ENCODE measurements at regions not wholly inside any gene's neighbourhood (a gene's known extent, or its start where the extent isn't known, plus 50 kb on each side); places are given as distances from the start of the nearest gene placed in this dataset.

GRCh38 chr4:56245547-56246232 is 141.6 kb downstream of the AASDH start:
- H4K20me1 ChIP-seq (ENCODE audit: insufficient read depth, low read length): no peaks in the 10 kb centered on the region
- no peaks in the 10 kb centered on the region for H3K36me3 ChIP-seq (ENCODE audit: insufficient read depth, low read length)
- H2AFZ ChIP-seq (ENCODE audit: low read length): no peak overlapping the region
- no peak for DNase-seq (ENCODE audit: insufficient read length, low spot score, missing footprints)
- H3K9me3 ChIP-seq (ENCODE audit: low read depth, low read length): no peaks in the 10 kb centered on the region
- no peaks in the 10 kb centered on the region for H3K79me2 ChIP-seq (ENCODE audit: insufficient read depth, low read length)
- H3K27me3 ChIP-seq (ENCODE audit: insufficient read depth, low read length): no peaks in the 10 kb centered on the region
- no peaks in the 10 kb centered on the region for H3K4me1 ChIP-seq (ENCODE audit: insufficient read depth, low read length)
- H3K4me3 ChIP-seq (ENCODE audit: insufficient read depth, low read length): no peak overlapping the region
- no peak overlapping the region for H3K27ac ChIP-seq (ENCODE audit: low read depth, low read length)
- no peak overlapping the region for H3K4me2 ChIP-seq (ENCODE audit: insufficient read depth, low read length)
- TF ChIP-seq CTCF (IDR thresholded peaks at IDR 0.05; ENCODE audit: extremely low read depth, low read depth, low read length): no peak

GRCh38 chr4:56244681-56245080 is 142.6 kb downstream of the AASDH start:
- no peak for TF ChIP-seq CTCF (IDR thresholded peaks at IDR 0.05; ENCODE audit: extremely low read depth, low read depth, low read length)
- no peak for DNase-seq (ENCODE audit: insufficient read length, low spot score, missing footprints)
- Histone ChIP-seq H3K79me2 (ENCODE audit: insufficient read depth, low read length) (no peaks in the 10 kb centered on the region), H3K4me1 (ENCODE audit: insufficient read depth, low read length) (no peaks in the 10 kb centered on the region), H3K36me3 (ENCODE audit: insufficient read depth, low read length) (no peaks in the 10 kb centered on the region), H4K20me1 (ENCODE audit: insufficient read depth, low read length) (no peaks in the 10 kb centered on the region), H3K4me2 (ENCODE audit: insufficient read depth, low read length) (no peak overlapping the region), H3K27me3 (ENCODE audit: insufficient read depth, low read length) (no peaks in the 10 kb centered on the region), H2AFZ (ENCODE audit: low read length) (no peak overlapping the region), H3K27ac (ENCODE audit: low read depth, low read length) (no peak overlapping the region), H3K9me3 (ENCODE audit: low read depth, low read length) (no peaks in the 10 kb centered on the region), H3K4me3 (ENCODE audit: insufficient read depth, low read length) (no peak overlapping the region)

- Histone ChIP-seq H2AFZ (ENCODE audit: low read length) (no peak overlapping the region), H3K27me3 (ENCODE audit: insufficient read depth, low read length) (no peaks in the 10 kb centered on the region), H4K20me1 (ENCODE audit: insufficient read depth, low read length) (no peaks in the 10 kb centered on the region), H3K4me3 (ENCODE audit: insufficient read depth, low read length) (no peak overlapping the region), H3K36me3 (ENCODE audit: insufficient read depth, low read length) (no peaks in the 10 kb centered on the region), H3K27ac (ENCODE audit: low read depth, low read length) (no peak overlapping the region), H3K9me3 (ENCODE audit: low read depth, low read length) (no peaks in the 10 kb centered on the region), H3K4me2 (ENCODE audit: insufficient read depth, low read length) (no peak overlapping the region), H3K4me1 (ENCODE audit: insufficient read depth, low read length) (no peaks in the 10 kb centered on the region), H3K79me2 (ENCODE audit: insufficient read depth, low read length) (no peaks in the 10 kb centered on the region)
- TF ChIP-seq CTCF (IDR thresholded peaks at IDR 0.05; ENCODE audit: extremely low read depth, low read depth, low read length): no peak
- DNase-seq (ENCODE audit: insufficient read length, low spot score, missing footprints): no peak
These were observed 144.2 kb downstream of the AASDH start for GRCh38 chr4:56243107-56243506.

- no peak for TF ChIP-seq CTCF (IDR thresholded peaks at IDR 0.05; ENCODE audit: extremely low read depth, low read depth, low read length)
- no peaks in the 10 kb centered on the region for H3K27me3 ChIP-seq (ENCODE audit: insufficient read depth, low read length)
- no peaks in the 10 kb centered on the region for H3K4me1 ChIP-seq (ENCODE audit: insufficient read depth, low read length)
- H3K36me3 ChIP-seq (ENCODE audit: insufficient read depth, low read length): no peaks in the 10 kb centered on the region
- no peak overlapping the region for H3K27ac ChIP-seq (ENCODE audit: low read depth, low read length)
- no peak overlapping the region for H3K4me3 ChIP-seq (ENCODE audit: insufficient read depth, low read length)
- H3K79me2 ChIP-seq (ENCODE audit: insufficient read depth, low read length): no peaks in the 10 kb centered on the region
- H4K20me1 ChIP-seq (ENCODE audit: insufficient read depth, low read length): no peaks in the 10 kb centered on the region
- H2AFZ ChIP-seq (ENCODE audit: low read length): no peak overlapping the region
- no peak for DNase-seq (ENCODE audit: insufficient read length, low spot score, missing footprints)
- no peak overlapping the region for H3K4me2 ChIP-seq (ENCODE audit: insufficient read depth, low read length)
- H3K9me3 ChIP-seq (ENCODE audit: low read depth, low read length): no peaks in the 10 kb centered on the region
These were observed 145.8 kb downstream of the AASDH start for GRCh38 chr4:56241500-56241899.
